HFF-Myc (cell line): ENCODE measurements at regions not wholly inside any gene's neighbourhood (a gene's known extent, or its start where the extent isn't known, plus 50 kb on each side); places are given as distances from the start of the nearest gene placed in this dataset.

Source experiments
- DNase-seq: peaks from one replicate; pipeline ENCODE4 v3.0.0-alpha.2; 2011; ENCODE audit warnings: low read depth; ENCODE audit errors: extremely low read depth
- H3K4me3 ChIP-seq: replicated peaks from 2 replicates; pipeline ENCODE4 v1.5.1; 2011; ENCODE audit warnings: low read depth, mild to moderate bottlenecking, control low read depth, low read length
- CTCF ChIP-seq: IDR thresholded peaks from 2 replicates; pipeline ENCODE4 v1.5.1; 2012; ENCODE audit warnings: mild to moderate bottlenecking, low read depth, low read length, control low read depth; ENCODE audit errors: missing control alignments

GRCh38 chr20:48313324-48313723 lies 514.5 kb downstream of the PREX1 start:
- no peak overlapping the region for H3K4me3 ChIP-seq
- no peak for TF ChIP-seq CTCF
- no peak for DNase-seq

GRCh38 chr20:48311956-48312355 lies 515.8 kb downstream of the PREX1 start:
- DNase-seq = no peak
- no peak overlapping the region for H3K4me3 ChIP-seq
- TF ChIP-seq CTCF = no peak

- no peak overlapping the region for H3K4me3 ChIP-seq
- TF ChIP-seq CTCF = no peak
- DNase-seq = no peak
These were observed 517.5 kb downstream of the PREX1 start for GRCh38 chr20:48310305-48310704.

- no peak for DNase-seq
- TF ChIP-seq CTCF = no peak
- no peak overlapping the region for H3K4me3 ChIP-seq
These were observed 518.5 kb downstream of the PREX1 start for GRCh38 chr20:48309293-48309692.

- no peak overlapping the region for H3K4me3 ChIP-seq
- no peak for TF ChIP-seq CTCF
- no peak for DNase-seq
These were observed 518.9 kb downstream of the PREX1 start for GRCh38 chr20:48308882-48309281.

GRCh38 chr20:48308232-48308781 lies 519.5 kb downstream of the PREX1 start:
- no peak for TF ChIP-seq CTCF
- no peak overlapping the region for H3K4me3 ChIP-seq
- no peak for DNase-seq

- no peak overlapping the region for H3K4me3 ChIP-seq
- no peak for DNase-seq
- no peak for TF ChIP-seq CTCF
These were observed 520.5 kb downstream of the PREX1 start for GRCh38 chr20:48307277-48307676.
